ENCODE measurements at regions not wholly inside any gene's neighbourhood (a gene's known extent, or its start where the extent isn't known, plus 50 kb on each side); places are given as distances from the start of the nearest gene placed in this dataset.

DNA sequence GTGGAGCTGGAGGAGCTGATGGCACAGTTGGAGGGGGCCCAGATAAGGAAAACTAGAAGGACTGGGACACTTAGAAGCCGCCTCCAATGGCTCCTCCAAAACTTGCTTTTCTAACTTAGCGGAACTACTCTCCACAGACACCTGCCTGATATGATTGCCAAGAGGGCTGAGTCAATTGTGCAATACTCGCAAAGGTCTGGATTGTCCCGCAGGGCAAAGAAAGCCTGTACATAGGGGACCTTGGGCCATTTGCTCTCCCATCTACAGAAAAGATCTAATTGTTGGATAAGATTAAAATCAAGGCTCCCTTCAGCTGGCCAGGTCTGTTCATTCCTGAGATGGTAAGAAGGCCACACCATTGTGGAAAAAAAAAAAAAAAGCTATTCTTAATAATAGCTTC lies 69.7 kb upstream of the ATP11B start:
- Histone ChIP-seq H3K4me1 (ENCODE audit: control insufficient read depth, extremely low read depth, insufficient read depth, low read length) (peaks cover 4% of the 10 kb centered on the region), H3K9me3 (replicated peaks; ENCODE audit: control insufficient read depth, insufficient read depth, low read length) (no peaks in the 10 kb centered on the region), H4K20me1 (replicated peaks; ENCODE audit: control insufficient read depth, extremely low read depth, insufficient read depth, low read length) (no peaks in the 10 kb centered on the region), H3K27me3 (ENCODE audit: control insufficient read depth in 2 of 2, insufficient read depth in 2 of 2, low read length in 2 of 2) (no peaks in the 10 kb centered on the region), H2AFZ (ENCODE audit: low read depth, low read length) (no peak overlapping the region), H3K9me1 (replicated peaks; ENCODE audit: control insufficient read depth, extremely low read depth, insufficient read depth, low read length) (no peaks in the 10 kb centered on the region), H3K4me3 (replicated peaks in 1 of 3; ENCODE audit: insufficient read depth in 1 of 3, low read depth in 1 of 3, low read length in 3 of 3) (no peak overlapping the region), H3K4me2 (ENCODE audit: insufficient read depth, low read length) (no peak overlapping the region), H3K9ac (replicated peaks; ENCODE audit: extremely low read depth, insufficient read depth, low read length) (no peak overlapping the region), H3K79me2 (ENCODE audit: control insufficient read depth, insufficient read depth, low read length) (no peaks in the 10 kb centered on the region), H3K36me3 (ENCODE audit: control insufficient read depth in 2 of 2, extremely low read depth in 1 of 2, insufficient read depth in 2 of 2, low read length in 2 of 2) (no peaks in the 10 kb centered on the region), H3K27ac (ENCODE audit: insufficient read depth, low read depth, low read length) (no peak overlapping the region)
- DNase-seq (ENCODE audit: low read depth, low spot score), result no peak
- intact Hi-C loops (cut with micrococcal nuclease) (no loop called here), dilution Hi-C loops (cut with MboI; ENCODE audit: extremely low pct_ligation_motif_present, low sequenced_read_pairs) (no loop called here)
- BruUV-seq (replicated peaks), result no TSS peak
- CTCF ChIA-PET, result interaction anchor here (1.2 to 1.9 kb wide), 2 partner anchors 10 to 24 kb away, joined by 3 to 5 read pairs; no protein-coding TSS in a partner anchor
- FAIRE-seq, result no peak
- TF ChIP-seq POLR2A (IDR thresholded peaks at IDR 0.05; ENCODE audit: low read depth, low read length), result no peak
- no peak for TF ChIP-seq POLR2AphosphoS5 (IDR thresholded peaks at IDR 0.05; ENCODE audit: insufficient read depth, low read depth, low read length)
- TF ChIP-seq EZH2 (IDR thresholded peaks at IDR 0.05; ENCODE audit: borderline replicate concordance, low read depth, low read length, severe bottlenecking), result no peak
- TF ChIP-seq, protein P1, sequence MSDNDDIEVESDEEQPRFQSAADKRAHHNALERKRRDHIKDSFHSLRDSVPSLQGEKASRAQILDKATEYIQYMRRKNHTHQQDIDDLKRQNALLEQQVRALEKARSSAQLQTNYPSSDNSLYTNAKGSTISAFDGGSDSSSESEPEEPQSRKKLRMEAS (IDR thresholded peaks at IDR 0.05; ENCODE audit: insufficient read depth, insufficient read length), result no peak
- TF ChIP-seq, protein P2, sequence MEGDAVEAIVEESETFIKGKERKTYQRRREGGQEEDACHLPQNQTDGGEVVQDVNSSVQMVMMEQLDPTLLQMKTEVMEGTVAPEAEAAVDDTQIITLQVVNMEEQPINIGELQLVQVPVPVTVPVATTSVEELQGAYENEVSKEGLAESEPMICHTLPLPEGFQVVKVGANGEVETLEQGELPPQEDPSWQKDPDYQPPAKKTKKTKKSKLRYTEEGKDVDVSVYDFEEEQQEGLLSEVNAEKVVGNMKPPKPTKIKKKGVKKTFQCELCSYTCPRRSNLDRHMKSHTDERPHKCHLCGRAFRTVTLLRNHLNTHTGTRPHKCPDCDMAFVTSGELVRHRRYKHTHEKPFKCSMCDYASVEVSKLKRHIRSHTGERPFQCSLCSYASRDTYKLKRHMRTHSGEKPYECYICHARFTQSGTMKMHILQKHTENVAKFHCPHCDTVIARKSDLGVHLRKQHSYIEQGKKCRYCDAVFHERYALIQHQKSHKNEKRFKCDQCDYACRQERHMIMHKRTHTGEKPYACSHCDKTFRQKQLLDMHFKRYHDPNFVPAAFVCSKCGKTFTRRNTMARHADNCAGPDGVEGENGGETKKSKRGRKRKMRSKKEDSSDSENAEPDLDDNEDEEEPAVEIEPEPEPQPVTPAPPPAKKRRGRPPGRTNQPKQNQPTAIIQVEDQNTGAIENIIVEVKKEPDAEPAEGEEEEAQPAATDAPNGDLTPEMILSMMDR (IDR thresholded peaks at IDR 0.05; ENCODE audit: extremely low read depth in 1 of 2, insufficient read depth in 1 of 2, low read depth in 1 of 2, low read length in 2 of 2), result no peak
- TF ChIP-seq MYC (IDR thresholded peaks at IDR 0.05; ENCODE audit: low read depth, low read length), result no peak
- no peak for TF ChIP-seq JUN (IDR thresholded peaks at IDR 0.05; ENCODE audit: borderline replicate concordance, insufficient read depth, insufficient read length, low read depth)
- TF ChIP-seq FOS (IDR thresholded peaks at IDR 0.05; ENCODE audit: borderline replicate concordance, insufficient read depth, low read length), result no peak
- TF ChIP-seq GATA2 (IDR thresholded peaks at IDR 0.05; ENCODE audit: insufficient read depth, insufficient read length, low read depth, low read length), result no peak
- POLR2A ChIA-PET, result no interaction called here
